Kidney epithelial cell (primary cell): ENCODE measurements at regions not wholly inside any gene's neighbourhood (a gene's known extent, or its start where the extent isn't known, plus 50 kb on each side); places are given as distances from the start of the nearest gene placed in this dataset.

Experiments used
- DNase-seq: peaks from one replicate; pipeline ENCODE4 v3.0.0-alpha.2; 2010; ENCODE audit warnings: low read depth
- H3K27me3 ChIP-seq: 2 replicates; pipeline ENCODE4 v1.6.0; 2011; ENCODE audit warnings: low read length; ENCODE audit not compliant: control insufficient read depth, insufficient read depth
- H3K36me3 ChIP-seq: 2 replicates; pipeline ENCODE4 v1.5.1; 2011; ENCODE audit warnings: low read length; ENCODE audit not compliant: control insufficient read depth, insufficient read depth
- H3K4me3 ChIP-seq: 2 replicates; pipeline ENCODE4 v1.5.1; 2011; ENCODE audit warnings: low read depth, mild to moderate bottlenecking, control low read depth, low read length
- CTCF ChIP-seq: IDR thresholded peaks from 2 replicates; pipeline ENCODE4 v1.5.1; 2011; ENCODE audit warnings: mild to moderate bottlenecking, moderate library complexity, low read length, control low read depth, inconsistent platforms; ENCODE audit not compliant: insufficient read depth, poor library complexity, severe bottlenecking

- DNase-seq, result no peak
- H3K36me3 ChIP-seq, result no peaks in the 10 kb centered on the region
- H3K27me3 ChIP-seq, result no peaks in the 10 kb centered on the region
- H3K4me3 ChIP-seq, result no peak overlapping the region
- TF ChIP-seq CTCF, result no peak
These were observed 650.8 kb downstream of the PLPP3 start for GRCh38 chr1:55928576-55928975.

GRCh38 chr1:55927702-55928290, 651.6 kb downstream of the PLPP3 start:
- Histone ChIP-seq H3K36me3 (no peaks in the 10 kb centered on the region), H3K27me3 (no peaks in the 10 kb centered on the region), H3K4me3 (no peak overlapping the region)
- no peak for TF ChIP-seq CTCF
- DNase-seq, result no peak

- TF ChIP-seq CTCF, result no peak
- no peaks in the 10 kb centered on the region for H3K36me3 ChIP-seq
- H3K4me3 ChIP-seq, result no peak overlapping the region
- no peaks in the 10 kb centered on the region for H3K27me3 ChIP-seq
- no peak for DNase-seq
These were observed 652.4 kb downstream of the PLPP3 start for GRCh38 chr1:55926906-55927471.

GRCh38 chr1:55916907-55917306, 662.5 kb downstream of the PLPP3 start:
- H3K4me3 ChIP-seq, result no peak overlapping the region
- DNase-seq, result no peak
- no peaks in the 10 kb centered on the region for H3K27me3 ChIP-seq
- no peaks in the 10 kb centered on the region for H3K36me3 ChIP-seq
- TF ChIP-seq CTCF, result no peak

GRCh38 chr1:55916481-55916880, 662.9 kb downstream of the PLPP3 start:
- DNase-seq, result no peak
- no peak for TF ChIP-seq CTCF

GRCh38 chr1:55913565-55913964, 665.8 kb downstream of the PLPP3 start:
- Histone ChIP-seq H3K36me3 (no peaks in the 10 kb centered on the region), H3K27me3 (no peaks in the 10 kb centered on the region), H3K4me3 (no peak overlapping the region)
- no peak for TF ChIP-seq CTCF
- DNase-seq, result no peak

More at GRCh38 chr1:55916481-55916880, 662.9 kb downstream of the PLPP3 start:
- Histone ChIP-seq H3K4me3 (no peak overlapping the region), H3K27me3 (no peaks in the 10 kb centered on the region), H3K36me3 (no peaks in the 10 kb centered on the region)
